OCI-LY1 (cell line): ENCODE measurements at regions not wholly inside any gene's neighbourhood (a gene's known extent, or its start where the extent isn't known, plus 50 kb on each side); places are given as distances from the start of the nearest gene placed in this dataset.

Experiments used
- CTCF ChIP-seq: fragments of 200-600 bp; sonication (generic), shearing (Covaris generic); IDR thresholded peaks from 2 replicates; pipeline ENCODE4 v1.5.1; 2017; ENCODE audit warnings: mild to moderate bottlenecking, antibody characterized with exemption, low read length, moderate library complexity, mixed read lengths
- EZH2 ChIP-seq: fragments of 200-600 bp; sonication (generic), shearing (Covaris generic); IDR thresholded peaks from 2 replicates; pipeline ENCODE4 v1.8.0; 2017; ENCODE audit warnings: borderline replicate concordance, mixed run types, mild to moderate bottlenecking, antibody characterized with exemption, low read length, moderate library complexity, mixed read lengths

- TF ChIP-seq CTCF, result no peak
- no peak for TF ChIP-seq EZH2
Measured at GRCh38 chr14:29518335-29518734, 409.3 kb downstream of the PRKD1 start.
